GM23338 (cell line): ENCODE measurements at regions not wholly inside any gene's neighbourhood (a gene's known extent, or its start where the extent isn't known, plus 50 kb on each side); places are given as distances from the start of the nearest gene placed in this dataset.

Experiments
- ATAC-seq: fragments of 200-7000 bp; cut with Tn5 transposase; 3 replicates; pipeline ENCODE4 v1.9.1; 2020
- DNase-seq: peaks from one replicate; pipeline ENCODE4 v3.0.0-alpha.2; 2015; ENCODE audit warnings: low spot score
- H2AFZ ChIP-seq: fragments of 200-600 bp; sonication (generic); 2 replicates; pipeline ENCODE4 v1.8.0; 2016; ENCODE audit warnings: antibody characterized with exemption, mild to moderate bottlenecking, moderate library complexity
- H3F3A ChIP-seq: fragments of 200-600 bp; sonication (generic); replicated peaks from 2 replicates; pipeline ENCODE4 v1.8.0; 2017; ENCODE audit warnings: antibody characterized with exemption, mixed run types, low read depth
- H3K27ac ChIP-seq: fragments of 200-600 bp; sonication (generic); 2 replicates; pipeline ENCODE4 v1.6.1; 2016; ENCODE audit warnings: low read depth
- H3K27me3 ChIP-seq: fragments of 200-600 bp; sonication (generic); 2 replicates; pipeline ENCODE4 v1.8.0; 2016; ENCODE audit warnings: mild to moderate bottlenecking, mixed run types, moderate library complexity; ENCODE audit not compliant: insufficient read depth
- H3K36me3 ChIP-seq: fragments of 200-600 bp; sonication (generic); 2 replicates; pipeline ENCODE4 v1.8.0; 2016; ENCODE audit warnings: mild to moderate bottlenecking; ENCODE audit not compliant: insufficient read depth
- H3K4me1 ChIP-seq: fragments of 200-600 bp; sonication (generic); 2 replicates; pipeline ENCODE4 v1.8.0; 2016; ENCODE audit warnings: mild to moderate bottlenecking, moderate library complexity; ENCODE audit not compliant: insufficient read depth
- H3K4me2 ChIP-seq: fragments of 200-600 bp; sonication (generic); 2 replicates; pipeline ENCODE4 v1.7.1; 2017; ENCODE audit warnings: mixed run types
- H3K4me3 ChIP-seq: fragments of 200-600 bp; sonication (generic); 2 replicates; pipeline ENCODE4 v1.6.1; 2016; ENCODE audit warnings: mixed run types
- H3K79me2 ChIP-seq: fragments of 200-600 bp; sonication (generic); replicated peaks from 2 replicates; pipeline ENCODE4 v1.8.0; 2017; ENCODE audit warnings: mild to moderate bottlenecking; ENCODE audit not compliant: insufficient read depth
- H3K9me2 ChIP-seq: fragments of 200-600 bp; sonication (generic); 2 replicates; pipeline ENCODE4 v1.8.0; 2017; ENCODE audit not compliant: insufficient read depth
- H4K20me1 ChIP-seq: fragments of 200-600 bp; sonication (generic); replicated peaks from 2 replicates; pipeline ENCODE4 v1.8.0; 2017; ENCODE audit warnings: mild to moderate bottlenecking; ENCODE audit not compliant: insufficient read depth
- H3K27ac Mint-ChIP-seq: 2 replicates; pipeline ENCODE4 v1.8.0; 2020; ENCODE audit warnings: inconsistent platforms, mild to moderate bottlenecking, moderate library complexity, mixed read lengths
- H3K27me3 Mint-ChIP-seq: 3 replicates; pipeline ENCODE4 v1.8.0; 2022; ENCODE audit warnings: low read depth, mild to moderate bottlenecking, moderate library complexity, mixed read lengths, inconsistent platforms; ENCODE audit not compliant: insufficient read depth, poor library complexity
- H3K36me3 Mint-ChIP-seq: 3 replicates; pipeline ENCODE4 v1.8.0; 2021; ENCODE audit warnings: low read depth, mild to moderate bottlenecking, inconsistent platforms, moderate library complexity, mixed read lengths
- H3K4me1 Mint-ChIP-seq: 3 replicates; pipeline ENCODE4 v1.8.0; 2020; ENCODE audit warnings: mild to moderate bottlenecking, inconsistent platforms, mixed read lengths
- H3K4me3 Mint-ChIP-seq: 3 replicates; pipeline ENCODE4 v1.8.0; 2021; ENCODE audit warnings: moderate library complexity, mild to moderate bottlenecking, inconsistent platforms, mixed read lengths
- H3K9me3 Mint-ChIP-seq: 3 replicates; pipeline ENCODE4 v1.8.0; 2020; ENCODE audit warnings: moderate library complexity, mild to moderate bottlenecking, inconsistent platforms, mixed read lengths
- CREB1 ChIP-seq: fragments of 250-450 bp; sonication (Bioruptor Pico); IDR thresholded peaks from 2 replicates; pipeline ENCODE4 v1.5.0; 2020; ENCODE audit warnings: low read depth, mild to moderate bottlenecking, moderate library complexity
- ETS1 ChIP-seq: IDR thresholded peaks from 2 replicates; pipeline ENCODE4 v1.6.1; 2016; ENCODE audit warnings: antibody characterized with exemption
- EZH2 ChIP-seq: fragments of 200-600 bp; sonication (generic); IDR thresholded peaks from one replicate; pipeline ENCODE4 v1.8.0; 2017; ENCODE audit warnings: antibody characterized with exemption, mild to moderate bottlenecking, low read depth; ENCODE audit not compliant: unreplicated experiment
- EZH2phosphoT487 ChIP-seq: fragments of 200-600 bp; sonication (generic); IDR thresholded peaks from one replicate; pipeline ENCODE4 v1.8.1; 2018; ENCODE audit warnings: antibody characterized with exemption; ENCODE audit not compliant: unreplicated experiment
- JUNB ChIP-seq: IDR thresholded peaks from one replicate; pipeline ENCODE4 v1.6.1; 2016; ENCODE audit warnings: antibody characterized with exemption; ENCODE audit not compliant: unreplicated experiment
- NANOG ChIP-seq: IDR thresholded peaks from 2 replicates; pipeline ENCODE4 v1.6.1; 2016; ENCODE audit warnings: antibody characterized with exemption, borderline replicate concordance
- POLR2AphosphoS5 ChIP-seq: IDR thresholded peaks from 2 replicates; pipeline ENCODE4 v1.6.1; 2016; ENCODE audit warnings: antibody characterized with exemption, low read depth
- STAT1 ChIP-seq: IDR thresholded peaks from one replicate; pipeline ENCODE4 v1.6.1; 2016; ENCODE audit warnings: antibody characterized with exemption; ENCODE audit not compliant: unreplicated experiment
- ZNF114 ChIP-seq: fragments of 250-450 bp; sonication (Bioruptor Pico); IDR thresholded peaks from 2 replicates; pipeline ENCODE4 v1.5.0; 2020; ENCODE audit warnings: mild to moderate bottlenecking, moderate library complexity
- ZNF331 ChIP-seq: fragments of 250-450 bp; sonication (Bioruptor Pico); IDR thresholded peaks from 2 replicates; pipeline ENCODE4 v1.5.0; 2020; ENCODE audit warnings: low read depth, mild to moderate bottlenecking, moderate library complexity
- ZNF462 ChIP-seq: fragments of 250-450 bp; sonication (Bioruptor Pico); IDR thresholded peaks from 2 replicates; pipeline ENCODE4 v1.5.0; 2020; ENCODE audit warnings: mild to moderate bottlenecking, moderate library complexity
- TF ChIP-seq, protein P1 (sequence below), 2 experiments: fragments of 200-600 bp in 1 of 2; sonication (generic) in 1 of 2; conservative IDR thresholded peaks; 2 replicates each; pipeline versions ENCODE4 v1.5.1 to v1.6.1; 2016 to 2017; ENCODE audit warnings: antibody characterized with exemption in 2 of 2, low read depth in 2 of 2, mild to moderate bottlenecking in 2 of 2, moderate library complexity in 1 of 2
- TF ChIP-seq, protein P2 (sequence below): IDR thresholded peaks from one replicate; pipeline ENCODE4 v1.6.1; 2018; ENCODE audit warnings: antibody characterized with exemption; ENCODE audit not compliant: unreplicated experiment

- H3K27ac ChIP-seq, result no peak overlapping the region
- H3K4me2 ChIP-seq, result no peak overlapping the region
- no peak for DNase-seq
- no peaks in the 10 kb centered on the region for H3K79me2 ChIP-seq
- no peak for ATAC-seq
- Mint-ChIP-seq H3K36me3 (no peaks in the 10 kb centered on the region), H3K4me3 (no peak overlapping the region), H3K27ac (no peak overlapping the region; the same call in 1 of the 2 replicates), H3K4me1 (peaks cover 29% of the 10 kb centered on the region), H3K9me3 (no peaks in the 10 kb centered on the region), H3K27me3 (peaks cover 13% of the 10 kb centered on the region)
- peaks cover 5% of the 10 kb centered on the region; the same call in 1 of the 2 replicates for H3K4me1 ChIP-seq
- no peaks in the 10 kb centered on the region for H3F3A ChIP-seq
- no peaks in the 10 kb centered on the region for H3K36me3 ChIP-seq
- no peaks in the 10 kb centered on the region for H4K20me1 ChIP-seq
- H3K9me2 ChIP-seq, result peaks cover 15% of the 10 kb centered on the region; the same call in 1 of the 2 replicates
- H2AFZ ChIP-seq, result no peak overlapping the region; the same call in 1 of the 2 replicates
- H3K27me3 ChIP-seq, result peaks cover 7% of the 10 kb centered on the region; the same call in 1 of the 2 replicates
- TF ChIP-seq EZH2phosphoT487 (no peak), ZNF114 (CRISPR knock-in tag) (no peak), JUNB (no peak), NANOG (no peak), ZNF462 (CRISPR knock-in tag) (no peak), CREB1 (CRISPR knock-in tag) (no peak), POLR2AphosphoS5 (no peak), EZH2 (no peak), ZNF331 (CRISPR knock-in tag) (no peak), STAT1 (no peak), ETS1 (no peak)
- TF ChIP-seq, protein P1, sequence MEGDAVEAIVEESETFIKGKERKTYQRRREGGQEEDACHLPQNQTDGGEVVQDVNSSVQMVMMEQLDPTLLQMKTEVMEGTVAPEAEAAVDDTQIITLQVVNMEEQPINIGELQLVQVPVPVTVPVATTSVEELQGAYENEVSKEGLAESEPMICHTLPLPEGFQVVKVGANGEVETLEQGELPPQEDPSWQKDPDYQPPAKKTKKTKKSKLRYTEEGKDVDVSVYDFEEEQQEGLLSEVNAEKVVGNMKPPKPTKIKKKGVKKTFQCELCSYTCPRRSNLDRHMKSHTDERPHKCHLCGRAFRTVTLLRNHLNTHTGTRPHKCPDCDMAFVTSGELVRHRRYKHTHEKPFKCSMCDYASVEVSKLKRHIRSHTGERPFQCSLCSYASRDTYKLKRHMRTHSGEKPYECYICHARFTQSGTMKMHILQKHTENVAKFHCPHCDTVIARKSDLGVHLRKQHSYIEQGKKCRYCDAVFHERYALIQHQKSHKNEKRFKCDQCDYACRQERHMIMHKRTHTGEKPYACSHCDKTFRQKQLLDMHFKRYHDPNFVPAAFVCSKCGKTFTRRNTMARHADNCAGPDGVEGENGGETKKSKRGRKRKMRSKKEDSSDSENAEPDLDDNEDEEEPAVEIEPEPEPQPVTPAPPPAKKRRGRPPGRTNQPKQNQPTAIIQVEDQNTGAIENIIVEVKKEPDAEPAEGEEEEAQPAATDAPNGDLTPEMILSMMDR (conservative IDR thresholded peaks at IDR 0.05; ENCODE audit: low read depth in 2 of 2), result no peak
- TF ChIP-seq, protein P2, sequence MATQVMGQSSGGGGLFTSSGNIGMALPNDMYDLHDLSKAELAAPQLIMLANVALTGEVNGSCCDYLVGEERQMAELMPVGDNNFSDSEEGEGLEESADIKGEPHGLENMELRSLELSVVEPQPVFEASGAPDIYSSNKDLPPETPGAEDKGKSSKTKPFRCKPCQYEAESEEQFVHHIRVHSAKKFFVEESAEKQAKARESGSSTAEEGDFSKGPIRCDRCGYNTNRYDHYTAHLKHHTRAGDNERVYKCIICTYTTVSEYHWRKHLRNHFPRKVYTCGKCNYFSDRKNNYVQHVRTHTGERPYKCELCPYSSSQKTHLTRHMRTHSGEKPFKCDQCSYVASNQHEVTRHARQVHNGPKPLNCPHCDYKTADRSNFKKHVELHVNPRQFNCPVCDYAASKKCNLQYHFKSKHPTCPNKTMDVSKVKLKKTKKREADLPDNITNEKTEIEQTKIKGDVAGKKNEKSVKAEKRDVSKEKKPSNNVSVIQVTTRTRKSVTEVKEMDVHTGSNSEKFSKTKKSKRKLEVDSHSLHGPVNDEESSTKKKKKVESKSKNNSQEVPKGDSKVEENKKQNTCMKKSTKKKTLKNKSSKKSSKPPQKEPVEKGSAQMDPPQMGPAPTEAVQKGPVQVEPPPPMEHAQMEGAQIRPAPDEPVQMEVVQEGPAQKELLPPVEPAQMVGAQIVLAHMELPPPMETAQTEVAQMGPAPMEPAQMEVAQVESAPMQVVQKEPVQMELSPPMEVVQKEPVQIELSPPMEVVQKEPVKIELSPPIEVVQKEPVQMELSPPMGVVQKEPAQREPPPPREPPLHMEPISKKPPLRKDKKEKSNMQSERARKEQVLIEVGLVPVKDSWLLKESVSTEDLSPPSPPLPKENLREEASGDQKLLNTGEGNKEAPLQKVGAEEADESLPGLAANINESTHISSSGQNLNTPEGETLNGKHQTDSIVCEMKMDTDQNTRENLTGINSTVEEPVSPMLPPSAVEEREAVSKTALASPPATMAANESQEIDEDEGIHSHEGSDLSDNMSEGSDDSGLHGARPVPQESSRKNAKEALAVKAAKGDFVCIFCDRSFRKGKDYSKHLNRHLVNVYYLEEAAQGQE, result no peak
- no peak overlapping the region for H3K4me3 ChIP-seq
These were observed 221.3 kb downstream of the C9orf50 start for GRCh38 chr9:129399634-129399990.
